ENCODE measurements at regions not wholly inside any gene's neighbourhood (a gene's known extent, or its start where the extent isn't known, plus 50 kb on each side); places are given as distances from the start of the nearest gene placed in this dataset.

- TF ChIP-seq CTCF (conservative IDR thresholded peaks at IDR 0.05 in 1 of 2, IDR thresholded peaks at IDR 0.05 in 1 of 2; ENCODE audit: extremely low read depth in 1 of 2, insufficient read depth in 1 of 2, low read depth in 1 of 2, low read length in 2 of 2) (no peak), EZH2 (IDR thresholded peaks at IDR 0.05; ENCODE audit: borderline replicate concordance, low read length) (no peak)
Measured at GRCh38 chr21:28790335-28790734, 202.3 kb downstream of the LTN1 start.
